Fibroblast of pulmonary artery (primary cell): ENCODE measurements at regions not wholly inside any gene's neighbourhood (a gene's known extent, or its start where the extent isn't known, plus 50 kb on each side); places are given as distances from the start of the nearest gene placed in this dataset.

ENCODE experiments used
- DNase-seq: peaks from one replicate; pipeline ENCODE4 v3.0.0-alpha.2; 2010; ENCODE audit warnings: low read depth
- H3K4me3 ChIP-seq: replicated peaks from 2 replicates; pipeline ENCODE4 v1.5.1; 2011; ENCODE audit warnings: low read depth, mild to moderate bottlenecking, control low read depth, low read length, moderate library complexity
- TF ChIP-seq, protein P1 (sequence below): IDR thresholded peaks from 2 replicates; pipeline ENCODE4 v1.5.1; 2011; ENCODE audit warnings: mild to moderate bottlenecking, control low read depth, low read length, inconsistent platforms; ENCODE audit errors: missing control alignments

DNA sequence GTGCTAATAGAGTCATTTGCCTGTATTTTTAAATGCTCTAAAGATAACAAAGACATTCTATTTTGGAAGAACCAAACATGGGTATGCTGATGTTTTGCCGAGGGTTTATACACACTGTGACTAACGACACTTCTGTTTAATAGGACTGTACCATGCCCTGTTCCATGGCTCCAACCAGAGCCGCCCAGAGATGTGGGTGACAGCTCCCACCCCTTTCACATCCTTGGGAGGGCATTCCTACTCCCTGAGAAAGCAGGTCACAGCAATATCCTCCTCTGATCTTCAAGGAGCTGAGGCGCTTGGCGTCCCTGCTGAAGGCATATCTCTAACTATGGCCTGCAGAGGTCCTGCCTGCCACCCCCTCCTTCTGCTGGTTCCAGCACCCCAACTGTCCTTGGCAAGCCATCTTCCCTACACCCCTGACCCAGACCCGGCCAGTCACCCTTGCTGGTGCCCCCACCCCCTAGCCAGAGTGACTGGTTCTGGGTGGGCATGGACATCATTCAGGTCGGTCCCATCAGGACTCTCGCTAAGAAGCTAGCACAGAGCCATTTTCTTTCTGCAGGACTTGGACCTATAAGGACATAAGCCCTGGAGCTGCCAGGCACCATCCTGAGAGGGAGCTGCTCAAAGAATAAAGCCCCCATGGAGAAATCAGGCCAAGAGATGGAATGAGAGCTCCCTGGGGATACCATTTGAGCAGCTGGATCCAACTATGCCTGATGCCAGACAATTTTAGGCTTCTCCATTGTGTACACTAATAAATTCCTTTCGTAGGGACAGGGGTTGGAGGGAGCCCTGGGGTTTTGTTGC is 381.3 kb downstream of the CTTN start:
- TF ChIP-seq, protein P1, sequence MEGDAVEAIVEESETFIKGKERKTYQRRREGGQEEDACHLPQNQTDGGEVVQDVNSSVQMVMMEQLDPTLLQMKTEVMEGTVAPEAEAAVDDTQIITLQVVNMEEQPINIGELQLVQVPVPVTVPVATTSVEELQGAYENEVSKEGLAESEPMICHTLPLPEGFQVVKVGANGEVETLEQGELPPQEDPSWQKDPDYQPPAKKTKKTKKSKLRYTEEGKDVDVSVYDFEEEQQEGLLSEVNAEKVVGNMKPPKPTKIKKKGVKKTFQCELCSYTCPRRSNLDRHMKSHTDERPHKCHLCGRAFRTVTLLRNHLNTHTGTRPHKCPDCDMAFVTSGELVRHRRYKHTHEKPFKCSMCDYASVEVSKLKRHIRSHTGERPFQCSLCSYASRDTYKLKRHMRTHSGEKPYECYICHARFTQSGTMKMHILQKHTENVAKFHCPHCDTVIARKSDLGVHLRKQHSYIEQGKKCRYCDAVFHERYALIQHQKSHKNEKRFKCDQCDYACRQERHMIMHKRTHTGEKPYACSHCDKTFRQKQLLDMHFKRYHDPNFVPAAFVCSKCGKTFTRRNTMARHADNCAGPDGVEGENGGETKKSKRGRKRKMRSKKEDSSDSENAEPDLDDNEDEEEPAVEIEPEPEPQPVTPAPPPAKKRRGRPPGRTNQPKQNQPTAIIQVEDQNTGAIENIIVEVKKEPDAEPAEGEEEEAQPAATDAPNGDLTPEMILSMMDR, result no peak
- no peak overlapping the region for H3K4me3 ChIP-seq
- DNase-seq, result no peak

DNA sequence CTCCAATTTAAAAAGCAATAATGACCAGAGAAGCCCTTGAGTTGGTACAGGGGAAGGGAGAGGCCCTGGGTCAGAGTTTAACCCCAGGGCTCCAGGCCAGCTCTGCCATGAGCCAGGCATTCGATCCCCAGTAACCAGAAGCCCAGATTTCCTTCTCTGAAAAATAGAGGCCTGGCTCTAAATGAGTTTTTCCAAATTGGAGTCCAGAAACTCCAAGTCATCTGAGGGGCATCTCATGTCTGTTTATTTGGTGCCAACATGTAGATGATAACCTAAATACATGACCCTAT is 381.9 kb downstream of the CTTN start:
- H3K4me3 ChIP-seq, result no peak overlapping the region
- TF ChIP-seq, protein P1, result no peak
- no peak for DNase-seq

DNA sequence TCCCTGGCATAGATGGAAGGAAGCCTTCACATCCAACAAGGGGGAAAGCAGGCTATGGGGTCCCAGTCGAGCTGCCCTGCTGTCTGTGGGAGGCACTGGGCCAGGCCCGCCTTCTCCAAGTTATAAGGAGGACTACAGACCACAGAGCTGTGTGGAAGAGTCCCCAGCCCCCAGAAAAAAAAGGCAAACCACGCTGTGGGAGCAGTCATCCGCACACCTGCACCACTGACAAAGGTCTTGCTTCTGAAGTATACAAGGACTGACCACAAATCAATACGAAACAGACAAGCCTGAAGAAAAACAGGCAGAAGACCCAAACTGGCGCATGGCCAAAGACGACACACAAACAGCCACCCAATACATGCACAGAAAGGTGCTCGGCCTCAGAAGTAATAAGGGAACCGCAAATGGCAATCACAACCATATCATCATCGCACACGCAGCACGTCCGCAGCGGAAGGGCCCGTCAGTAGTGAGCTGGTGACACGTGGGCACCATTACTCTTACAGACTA is 384.1 kb downstream of the CTTN start:
- no peak overlapping the region for H3K4me3 ChIP-seq
- TF ChIP-seq, protein P1, result no peak
- DNase-seq, result no peak

DNA sequence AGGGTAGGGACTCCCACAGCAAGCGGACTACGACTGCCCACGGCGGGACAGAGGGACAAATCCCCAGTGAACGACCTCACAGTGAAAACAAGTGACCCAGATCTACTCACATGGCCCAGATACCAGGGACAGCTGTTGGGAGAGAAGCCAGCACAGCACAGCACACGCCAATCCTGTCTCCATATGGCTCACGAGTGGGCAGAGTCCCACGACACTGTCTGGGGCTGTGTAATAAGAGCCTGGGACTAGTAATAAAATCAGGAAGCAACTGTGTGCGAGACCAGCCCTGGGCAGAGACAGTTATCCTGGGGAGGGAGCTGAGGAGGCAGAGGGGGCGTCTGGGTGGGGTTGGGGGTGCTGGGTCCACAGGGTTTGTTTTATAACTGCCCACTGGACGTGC is 385.0 kb downstream of the CTTN start:
- H3K4me3 ChIP-seq, result no peak overlapping the region
- TF ChIP-seq, protein P1, result no peak
- DNase-seq, result no peak

DNA sequence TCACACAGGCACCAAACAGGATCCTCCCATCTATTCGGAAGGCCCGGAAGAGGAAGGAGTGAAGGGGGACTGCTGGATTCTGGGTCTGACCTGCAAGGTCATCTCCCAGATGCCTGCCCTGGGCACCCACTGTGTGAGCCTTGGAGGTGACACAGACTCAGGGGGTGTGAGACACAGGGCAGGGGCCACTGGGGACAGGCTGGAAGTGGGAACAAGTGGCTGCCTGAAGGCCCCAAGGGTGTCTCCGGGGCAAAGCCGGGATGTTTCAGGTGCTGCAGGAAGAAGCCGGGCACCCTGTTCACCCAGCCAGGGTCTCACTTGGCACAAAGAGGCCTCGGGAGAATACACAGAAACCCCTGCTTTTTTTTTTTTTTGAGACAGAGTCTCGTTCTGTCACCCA is 385.5 kb downstream of the CTTN start:
- no peak overlapping the region for H3K4me3 ChIP-seq
- TF ChIP-seq, protein P1, result no peak
- no peak for DNase-seq

DNA sequence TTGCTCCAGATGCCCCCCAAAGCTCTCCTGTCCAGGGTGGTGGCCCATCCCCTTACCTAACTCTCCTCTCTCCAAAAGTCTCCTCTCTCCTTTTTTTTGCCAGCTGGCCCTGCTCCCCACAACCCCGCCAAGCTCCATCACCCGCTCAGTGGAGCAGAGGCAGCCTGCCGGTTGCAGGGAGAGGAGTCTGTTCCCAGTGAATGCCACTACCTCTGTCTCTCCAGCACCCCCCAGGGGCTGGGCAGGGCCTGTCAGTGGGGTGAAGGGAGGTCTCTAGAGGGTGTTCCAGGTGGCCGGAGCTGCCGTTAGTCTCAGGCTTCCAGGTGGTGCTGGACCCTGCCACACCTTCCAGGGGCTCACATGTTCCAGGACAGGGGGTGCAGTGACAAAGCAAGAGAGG is 387.0 kb downstream of the CTTN start:
- no peak for DNase-seq
- no peak overlapping the region for H3K4me3 ChIP-seq
- TF ChIP-seq, protein P1, result no peak

DNA sequence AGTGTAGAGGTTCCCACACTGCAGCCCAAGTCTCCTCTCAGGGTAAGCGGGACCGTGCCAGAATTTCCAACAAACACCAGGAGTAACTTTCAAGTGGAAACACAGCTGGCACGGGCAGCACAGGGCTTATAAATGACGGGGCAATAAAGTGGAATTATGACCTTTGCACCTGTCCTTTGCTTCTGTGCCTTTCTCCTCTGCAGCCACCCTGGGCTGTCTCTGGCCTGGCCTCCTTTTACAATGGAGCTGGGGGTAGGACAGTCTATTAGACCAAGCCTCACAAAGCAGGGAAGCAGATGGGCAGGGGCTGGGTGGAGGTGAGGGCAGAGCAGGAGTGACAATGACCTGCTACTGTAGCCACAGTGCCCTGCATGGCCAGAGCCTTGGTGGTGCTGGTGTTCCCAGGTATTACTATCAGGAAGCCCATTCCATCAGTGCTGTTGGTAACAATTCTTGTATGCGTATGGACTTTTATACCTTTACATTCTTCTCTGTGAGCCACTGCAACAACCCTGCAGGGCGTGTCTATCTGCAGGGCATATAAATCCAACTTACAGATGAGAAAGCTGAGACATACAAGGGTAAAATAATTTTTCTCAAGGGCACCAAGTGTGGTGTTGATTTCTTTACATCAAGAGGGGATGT is 387.8 kb downstream of the CTTN start:
- TF ChIP-seq, protein P1, result no peak
- H3K4me3 ChIP-seq, result no peak overlapping the region
- DNase-seq, result no peak
